Upper lobe of right lung (tissue), 1 donor: ENCODE measurements at regions not wholly inside any gene's neighbourhood (a gene's known extent, or its start where the extent isn't known, plus 50 kb on each side); places are given as distances from the start of the nearest gene placed in this dataset.
"Not testable (repeated sequence)": the region's sequence is repeated elsewhere in the genome, so short reads cannot be mapped to it uniquely, and the experiment has no call there.

ENCODE experiments used
- ATAC-seq: fragments of 200-7000 bp; cut with Tn5 transposase; one replicate; pipeline ENCODE4 v1.9.1; 2020; ENCODE audit warnings: mild to moderate bottlenecking, moderate library complexity
- DNase-seq: peaks from one replicate; pipeline ENCODE4 v3.0.0-alpha.2; 2020
- H3K27ac ChIP-seq: fragments of 200-600 bp; one replicate; pipeline ENCODE4 v1.8.0; 2022
- H3K27me3 ChIP-seq: fragments of 200-600 bp; one replicate; pipeline ENCODE4 v1.8.0; 2022; ENCODE audit warnings: mild to moderate bottlenecking
- H3K36me3 ChIP-seq: fragments of 200-600 bp; one replicate; pipeline ENCODE4 v1.8.0; 2022
- H3K4me1 ChIP-seq: fragments of 200-600 bp; one replicate; pipeline ENCODE4 v1.8.0; 2022
- H3K4me3 ChIP-seq: fragments of 200-600 bp; one replicate; pipeline ENCODE4 v1.8.0; 2022; ENCODE audit warnings: mild to moderate bottlenecking
- H3K9me3 ChIP-seq: fragments of 200-600 bp; one replicate; pipeline ENCODE4 v1.8.0; 2022
- CTCF ChIP-seq: fragments of 200-600 bp; IDR thresholded peaks from one replicate; pipeline ENCODE4 v1.8.0; 2022; ENCODE audit warnings: antibody characterized with exemption
- intact Hi-C: fragments of 100-400 bp; cut with DNase I; formaldehyde crosslinking; loops from one replicate; pipeline ENCODE4 v1.11.0; 2022
- donor health status: DM: no; HTN: yes; CAD: no; lungs with severe emphysema.

- no peak overlapping the region for H3K27ac ChIP-seq
Measured at GRCh38 chr11:93908689-93909088, 58.3 kb upstream of the VSTM5 start.

GRCh38 chr11:93917673-93918072 lies 67.3 kb upstream of the VSTM5 start:
- H3K27me3 ChIP-seq, result no peaks in the 10 kb centered on the region
- H3K9me3 ChIP-seq, result no peaks in the 10 kb centered on the region
- H3K27ac ChIP-seq, result no peak overlapping the region
- intact Hi-C loops, result no loop called here
- no peaks in the 10 kb centered on the region for H3K4me1 ChIP-seq
- no peak overlapping the region for H3K4me3 ChIP-seq
- no peak for TF ChIP-seq CTCF
- H3K36me3 ChIP-seq, result no peaks in the 10 kb centered on the region
- ATAC-seq (no peak), DNase-seq (no peak)

More at GRCh38 chr11:93908689-93909088, 58.3 kb upstream of the VSTM5 start:
- H3K4me3 ChIP-seq, result no peak overlapping the region
- no peak for TF ChIP-seq CTCF
- intact Hi-C loops, result no loop called here
- no peaks in the 10 kb centered on the region for H3K27me3 ChIP-seq
- no peak for DNase-seq
- H3K9me3 ChIP-seq, result no peaks in the 10 kb centered on the region
- H3K4me1 ChIP-seq, result no peaks in the 10 kb centered on the region
- peak; percentile 65 for ATAC-seq
- no peaks in the 10 kb centered on the region for H3K36me3 ChIP-seq

GRCh38 chr11:93921695-93922468 lies 71.5 kb upstream of the VSTM5 start:
- no peak overlapping the region for H3K4me3 ChIP-seq
- no peaks in the 10 kb centered on the region for H3K27me3 ChIP-seq
- intact Hi-C loops, result no loop called here
- DNase-seq, result no peak
- peak; percentile 52 for TF ChIP-seq CTCF
- H3K36me3 ChIP-seq, result no peaks in the 10 kb centered on the region
- no peaks in the 10 kb centered on the region for H3K9me3 ChIP-seq
- no peak overlapping the region for H3K27ac ChIP-seq
- no peaks in the 10 kb centered on the region for H3K4me1 ChIP-seq
- ATAC-seq, result peak; percentile 91

GRCh38 chr11:93922830-93923229 lies 72.4 kb upstream of the VSTM5 start:
- ATAC-seq, result no peak
- no peaks in the 10 kb centered on the region for H3K9me3 ChIP-seq
- intact Hi-C loops, result no loop called here
- DNase-seq, result no peak
- no peak overlapping the region for H3K27ac ChIP-seq
- no peak for TF ChIP-seq CTCF
- no peaks in the 10 kb centered on the region for H3K36me3 ChIP-seq
- no peaks in the 10 kb centered on the region for H3K4me1 ChIP-seq
- H3K4me3 ChIP-seq, result no peak overlapping the region
- no peaks in the 10 kb centered on the region for H3K27me3 ChIP-seq

- H3K27me3 ChIP-seq, intact Hi-C loops, H3K4me3 ChIP-seq, H3K27ac ChIP-seq, ATAC-seq, H3K36me3 ChIP-seq, H3K9me3 ChIP-seq, DNase-seq, H3K4me1 ChIP-seq: not testable (repeated sequence)
Measured at GRCh38 chr11:93926099-93926498, 75.7 kb upstream of the VSTM5 start.

GRCh38 chr11:93929407-93929806 lies 79.0 kb upstream of the VSTM5 start:
- Histone ChIP-seq H3K4me3 (no peak overlapping the region), H3K4me1 (no peaks in the 10 kb centered on the region), H3K9me3 (no peaks in the 10 kb centered on the region), H3K27me3 (no peaks in the 10 kb centered on the region), H3K27ac (no peak overlapping the region), H3K36me3 (no peaks in the 10 kb centered on the region)
- no peak for ATAC-seq
- DNase-seq, result no peak
- TF ChIP-seq CTCF, result no peak
- intact Hi-C loops, result no loop called here
